ENCODE measurements at regions not wholly inside any gene's neighbourhood (a gene's known extent, or its start where the extent isn't known, plus 50 kb on each side); places are given as distances from the start of the nearest gene placed in this dataset.

GRCh38 chr13:107974409-107974808 lies 240.9 kb downstream of the LIG4 start:
- no peaks in the 10 kb centered on the region for H3K36me3 ChIP-seq (replicated peaks; ENCODE audit: insufficient read depth, low read depth)
- no peaks in the 10 kb centered on the region for H3K27me3 ChIP-seq
- H2AFZ ChIP-seq, result no peak overlapping the region
- no peaks in the 10 kb centered on the region for H3K79me2 ChIP-seq
- H3K9me2 ChIP-seq (replicated peaks; ENCODE audit: insufficient read depth), result no peaks in the 10 kb centered on the region
- H3K4me1 ChIP-seq (ENCODE audit: insufficient read depth), result no peaks in the 10 kb centered on the region
- H3K9me3 ChIP-seq (ENCODE audit: low read depth), result no peaks in the 10 kb centered on the region
- H3K27ac ChIP-seq, result no peak overlapping the region
- no peaks in the 10 kb centered on the region for H4K20me1 ChIP-seq (ENCODE audit: insufficient read depth, poor library complexity, severe bottlenecking)
- TF ChIP-seq EZH2 (IDR thresholded peaks at IDR 0.05; ENCODE audit: borderline replicate concordance) (no peak), EZH2phosphoT487 (IDR thresholded peaks at IDR 0.05; ENCODE audit: low read depth, severe bottlenecking, unreplicated experiment) (no peak), CTCF (IDR thresholded peaks at IDR 0.05; ENCODE audit: poor library complexity) (no peak)
- no peak overlapping the region for H3K4me2 ChIP-seq
- DNase-seq (ENCODE audit: low spot score), result no peak
- 85% methylated on average over 2 of the region's 2 CpGs for WGBS (ENCODE audit: low lambda C conversion rate, missing lambda C conversion rate)
- H3K4me3 ChIP-seq, result no peak overlapping the region

DNA sequence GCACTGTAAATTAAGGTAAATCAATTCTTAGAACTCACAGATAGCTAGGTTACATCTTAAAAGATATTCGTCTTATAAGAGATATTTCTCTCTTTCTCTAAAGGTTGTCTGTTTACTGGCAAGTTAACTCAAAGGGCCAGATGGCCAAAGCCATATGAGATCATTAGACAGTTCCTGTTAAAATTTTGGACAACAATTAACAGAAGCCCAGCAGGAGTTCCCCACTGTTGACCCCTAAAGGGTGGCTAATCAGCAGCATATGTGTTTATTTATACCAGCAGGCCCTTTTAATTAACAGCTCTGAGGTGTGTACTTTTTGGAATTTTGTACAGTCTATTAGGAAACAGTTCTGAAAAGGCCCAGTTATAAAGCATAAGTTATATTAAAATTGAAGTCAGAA lies 245.8 kb downstream of the LIG4 start:
- WGBS (ENCODE audit: low lambda C conversion rate, missing lambda C conversion rate), result 90% methylated on average over 1 of the region's 1 CpG
- no peaks in the 10 kb centered on the region for H3K27me3 ChIP-seq
- no peaks in the 10 kb centered on the region for H3K9me2 ChIP-seq (replicated peaks; ENCODE audit: insufficient read depth)
- H3K36me3 ChIP-seq (replicated peaks; ENCODE audit: insufficient read depth, low read depth), result no peaks in the 10 kb centered on the region
- no peaks in the 10 kb centered on the region for H4K20me1 ChIP-seq (ENCODE audit: insufficient read depth, poor library complexity, severe bottlenecking)
- H2AFZ ChIP-seq, result no peak overlapping the region
- no peak overlapping the region for H3K4me2 ChIP-seq
- no peaks in the 10 kb centered on the region for H3K4me1 ChIP-seq (ENCODE audit: insufficient read depth)
- H3K4me3 ChIP-seq, result no peak overlapping the region
- H3K79me2 ChIP-seq, result no peaks in the 10 kb centered on the region
- no peaks in the 10 kb centered on the region for H3K9me3 ChIP-seq (ENCODE audit: low read depth)
- H3K27ac ChIP-seq, result no peak overlapping the region
- no peak for TF ChIP-seq EZH2 (IDR thresholded peaks at IDR 0.05; ENCODE audit: borderline replicate concordance)
- no peak for DNase-seq (ENCODE audit: low spot score)

DNA sequence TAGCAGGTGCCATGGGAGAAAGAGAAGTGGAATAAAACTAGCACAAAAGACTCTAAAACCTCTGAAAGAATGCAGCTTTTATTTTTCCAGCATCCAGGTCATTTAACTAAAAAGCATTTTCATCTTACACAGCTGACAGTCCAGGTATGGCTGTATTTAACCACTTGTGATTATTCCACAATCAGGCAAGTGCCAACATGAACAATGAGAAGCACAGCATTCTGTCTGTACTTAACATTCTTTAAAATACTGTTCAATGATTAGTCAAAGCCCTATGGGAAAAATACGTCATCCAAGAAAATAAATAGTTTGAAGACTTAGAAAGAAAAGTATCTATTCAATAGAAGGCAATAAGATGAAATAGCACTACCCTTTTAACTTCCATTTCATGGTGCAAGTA lies 246.9 kb downstream of the LIG4 start:
- Histone ChIP-seq H3K4me1 (ENCODE audit: insufficient read depth) (no peaks in the 10 kb centered on the region), H3K4me3 (no peak overlapping the region), H3K4me2 (no peak overlapping the region), H4K20me1 (ENCODE audit: insufficient read depth, poor library complexity, severe bottlenecking) (no peaks in the 10 kb centered on the region), H3K9me2 (replicated peaks; ENCODE audit: insufficient read depth) (no peaks in the 10 kb centered on the region), H3K9me3 (ENCODE audit: low read depth) (no peaks in the 10 kb centered on the region), H3K36me3 (replicated peaks; ENCODE audit: insufficient read depth, low read depth) (no peaks in the 10 kb centered on the region), H3K27me3 (no peaks in the 10 kb centered on the region), H3K27ac (no peak overlapping the region), H3K79me2 (no peaks in the 10 kb centered on the region), H2AFZ (no peak overlapping the region)
- DNase-seq (ENCODE audit: low spot score), result no peak
- TF ChIP-seq EZH2 (IDR thresholded peaks at IDR 0.05; ENCODE audit: borderline replicate concordance), result no peak
- TF ChIP-seq EZH2phosphoT487 (IDR thresholded peaks at IDR 0.05; ENCODE audit: low read depth, severe bottlenecking, unreplicated experiment), result no peak
- TF ChIP-seq CTCF (IDR thresholded peaks at IDR 0.05; ENCODE audit: poor library complexity), result no peak
- WGBS (ENCODE audit: low lambda C conversion rate, missing lambda C conversion rate), result 86% methylated on average over 1 of the region's 1 CpG

DNA sequence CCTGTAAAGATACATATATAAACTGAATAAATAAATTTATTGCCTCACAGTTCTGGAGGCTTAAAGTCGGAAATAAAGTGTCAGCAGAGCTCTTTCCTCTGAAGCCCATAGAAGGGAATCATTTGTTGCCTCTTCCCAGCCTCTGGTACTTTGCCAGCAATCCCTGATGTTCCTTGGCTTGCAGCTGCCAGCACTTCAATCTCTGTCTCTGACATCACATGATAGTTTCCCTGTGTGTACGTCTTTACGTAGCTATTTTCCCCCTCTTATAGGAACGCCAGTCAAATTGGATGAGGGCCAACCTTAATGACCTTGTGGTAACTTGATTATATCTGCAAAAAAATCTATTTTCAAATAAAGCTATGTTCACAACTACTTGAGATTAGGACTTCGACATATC lies 250.9 kb downstream of the LIG4 start:
- Histone ChIP-seq H4K20me1 (ENCODE audit: insufficient read depth, poor library complexity, severe bottlenecking) (no peaks in the 10 kb centered on the region), H3K9me3 (ENCODE audit: low read depth) (no peaks in the 10 kb centered on the region), H3K79me2 (no peaks in the 10 kb centered on the region), H3K36me3 (replicated peaks; ENCODE audit: insufficient read depth, low read depth) (no peaks in the 10 kb centered on the region), H3K4me2 (no peak overlapping the region), H3K27ac (no peak overlapping the region), H2AFZ (no peak overlapping the region), H3K27me3 (no peaks in the 10 kb centered on the region), H3K9me2 (replicated peaks; ENCODE audit: insufficient read depth) (no peaks in the 10 kb centered on the region), H3K4me1 (ENCODE audit: insufficient read depth) (peaks cover 4% of the 10 kb centered on the region), H3K4me3 (no peak overlapping the region)
- no peak for TF ChIP-seq EZH2phosphoT487 (IDR thresholded peaks at IDR 0.05; ENCODE audit: low read depth, severe bottlenecking, unreplicated experiment)
- no peak for TF ChIP-seq EZH2 (IDR thresholded peaks at IDR 0.05; ENCODE audit: borderline replicate concordance)
- TF ChIP-seq CTCF (IDR thresholded peaks at IDR 0.05; ENCODE audit: poor library complexity), result no peak
- 72% methylated on average over 5 of the region's 5 CpGs for WGBS (ENCODE audit: low lambda C conversion rate, missing lambda C conversion rate)
- no peak for DNase-seq (ENCODE audit: low spot score)

Data from hepatocyte (in vitro differentiated cells).